NCI-H2107 (cell line): ENCODE measurements at regions not wholly inside any gene's neighbourhood (a gene's known extent, or its start where the extent isn't known, plus 50 kb on each side); places are given as distances from the start of the nearest gene placed in this dataset.

Experiments
- DNase-seq: peaks from one replicate; lab custom pipeline; 2025; lab: John Stamatoyannopoulos, UW

DNA sequence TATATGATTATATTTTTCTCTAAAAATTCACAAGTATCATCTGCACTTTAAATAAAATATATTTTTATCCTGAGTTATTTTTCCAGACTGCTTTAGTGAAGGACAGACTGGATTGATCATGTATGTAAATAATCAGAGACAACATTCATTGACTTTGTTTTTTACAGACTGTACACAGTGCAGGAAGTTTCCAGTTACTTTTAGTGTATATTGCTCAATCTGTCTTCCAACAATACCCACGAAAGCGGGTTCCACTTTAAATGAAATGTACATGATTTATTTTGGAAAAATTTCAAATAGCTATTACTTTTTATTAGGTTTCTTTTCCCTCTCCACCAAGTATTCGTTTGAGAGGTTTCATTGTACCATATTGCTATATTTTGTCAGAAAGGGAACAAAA lies 497.0 kb downstream of the FSCB start:
- no peak for DNase-seq

DNA sequence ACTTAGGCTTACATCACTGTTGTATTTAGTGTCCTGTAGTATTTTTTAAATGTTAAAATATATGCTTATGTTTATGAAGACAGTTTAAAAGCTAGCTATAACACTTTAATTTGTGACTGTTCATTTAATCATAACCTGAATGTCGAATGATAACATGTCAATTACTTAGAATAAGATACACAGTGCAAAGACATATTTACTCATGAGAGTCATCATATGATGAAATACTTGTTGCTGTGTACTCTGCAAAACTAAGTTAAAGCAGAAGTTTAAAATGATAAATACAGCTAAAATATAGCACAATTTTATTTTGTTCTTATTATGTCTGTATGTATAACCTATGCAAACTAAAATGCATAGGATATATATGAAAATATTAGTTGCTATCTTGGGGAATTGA lies 497.4 kb downstream of the FSCB start:
- no peak for DNase-seq

DNA sequence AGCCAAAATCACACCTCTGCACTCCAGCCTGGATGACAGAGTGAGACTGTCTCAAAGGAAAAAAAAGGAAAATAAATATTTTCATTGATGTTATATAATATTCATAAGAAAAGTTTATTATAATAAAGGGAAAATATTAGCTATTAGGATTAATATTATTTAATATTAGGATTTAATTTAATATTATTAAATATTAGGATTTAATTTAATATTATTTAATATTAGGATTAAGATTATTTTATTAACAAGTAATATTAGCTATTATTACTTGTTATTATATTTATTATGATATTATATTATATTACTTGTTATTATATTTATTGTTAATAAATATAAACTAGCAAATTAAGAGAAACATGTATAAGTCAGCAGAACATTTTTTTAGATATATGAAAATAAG lies 518.1 kb downstream of the FSCB start:
- DNase-seq, result no peak

DNA sequence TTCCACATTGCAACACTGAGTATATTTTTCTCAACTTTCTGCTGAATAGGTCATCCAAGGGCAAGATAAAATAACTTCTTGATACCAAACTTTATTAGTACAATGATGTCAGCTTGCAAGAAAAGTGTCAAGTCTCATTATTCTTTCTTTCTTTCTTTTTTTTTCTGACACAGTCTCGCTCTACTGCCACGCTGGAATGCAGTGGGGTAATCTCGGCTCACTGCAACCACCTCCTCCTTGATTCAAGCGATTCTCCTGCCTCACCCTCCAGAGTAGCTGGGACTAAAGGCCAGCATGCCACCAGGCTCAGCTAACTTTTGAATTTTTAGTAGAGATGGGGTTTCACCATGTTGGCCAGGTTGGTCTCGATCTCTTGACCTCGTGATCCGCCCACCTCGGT lies 523.4 kb downstream of the FSCB start:
- no peak for DNase-seq

DNA sequence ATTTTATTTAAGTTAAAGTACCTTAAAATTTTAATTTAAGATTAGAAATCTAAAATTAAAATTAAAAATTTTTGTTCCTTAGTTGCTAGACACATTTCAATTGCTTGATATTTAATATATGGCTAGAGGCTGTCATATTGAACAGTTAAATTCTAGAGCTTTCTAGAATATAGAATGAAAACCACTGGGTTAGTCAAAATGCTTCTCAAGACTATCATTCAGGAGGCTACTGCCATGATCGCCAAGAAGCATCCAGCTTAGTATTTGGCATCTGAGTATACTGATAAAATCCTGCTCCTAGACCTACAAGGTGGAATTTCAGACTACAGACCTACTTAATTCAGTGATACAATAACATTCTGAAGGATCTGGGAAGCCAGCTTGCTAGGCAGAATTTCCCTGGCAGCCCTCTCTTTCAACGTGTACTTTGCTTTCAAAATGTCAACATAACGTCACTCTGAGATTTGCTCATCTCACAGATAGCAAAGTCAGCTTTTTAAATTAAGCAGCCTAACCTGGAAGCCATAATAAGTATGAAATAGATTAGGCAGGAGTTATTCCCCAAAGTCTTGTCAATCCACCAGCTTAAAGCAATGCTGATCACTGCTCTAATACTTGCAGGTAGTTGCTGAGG lies 525.8 kb downstream of the FSCB start:
- DNase-seq, result no peak

DNA sequence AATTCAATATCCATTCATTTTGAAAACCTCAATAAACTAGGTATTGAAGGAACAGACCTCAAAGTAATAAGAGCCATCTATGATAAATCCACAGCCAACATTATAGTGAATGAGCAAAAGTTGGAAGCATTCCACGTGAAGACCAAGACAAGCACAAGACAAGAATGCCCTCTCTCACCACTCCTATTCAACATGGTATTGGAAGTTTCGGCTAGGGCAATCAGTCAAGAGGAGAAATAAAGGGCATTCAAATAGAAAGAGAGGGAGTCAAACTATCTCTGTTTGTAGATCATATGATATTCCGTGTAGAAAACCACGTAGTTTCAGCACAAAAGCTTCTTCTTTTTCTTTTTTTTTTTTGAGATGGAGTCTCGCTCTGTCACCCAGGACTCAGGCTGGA lies 550.3 kb downstream of the FSCB start:
- DNase-seq, result no peak

DNA sequence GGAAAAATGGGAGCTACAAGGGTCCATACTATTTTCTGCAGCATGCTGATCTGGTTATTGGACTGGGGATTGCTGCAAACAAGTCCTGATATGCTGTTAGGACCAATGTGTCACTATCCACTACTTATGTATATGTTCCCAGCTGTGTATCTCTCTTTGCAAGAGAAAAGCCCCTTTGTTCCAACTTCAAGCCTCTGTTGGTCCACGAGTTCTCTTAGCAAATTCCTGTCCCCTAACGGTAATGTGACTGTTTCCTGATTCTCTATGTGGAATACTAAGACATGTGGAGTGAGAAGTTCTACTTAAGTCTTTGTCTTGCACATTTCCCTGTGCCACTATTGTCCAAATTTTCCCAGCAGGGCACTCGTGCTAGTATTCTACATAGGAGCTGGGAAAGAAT lies 557.7 kb downstream of the FSCB start:
- DNase-seq, result no peak

DNA sequence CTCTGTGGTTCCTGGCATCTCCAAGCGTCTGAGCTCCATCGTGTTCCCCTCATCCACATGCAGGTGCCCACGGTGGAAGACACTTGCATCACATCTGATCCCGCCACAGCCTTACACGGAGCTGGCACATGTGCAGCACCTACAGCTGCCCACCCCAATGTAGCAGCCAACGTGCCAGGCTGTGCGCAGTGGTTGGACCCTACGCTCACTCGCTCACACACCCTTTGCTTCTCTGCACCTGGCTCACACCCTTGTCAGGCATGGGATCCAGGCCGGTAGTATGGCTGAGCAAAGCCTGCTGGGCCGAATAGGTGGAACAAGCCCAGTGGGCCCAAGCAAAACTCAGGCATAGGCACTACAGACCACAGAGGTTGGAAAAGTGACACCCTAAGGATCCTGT lies 567.2 kb downstream of the FSCB start:
- DNase-seq, result no peak

DNA sequence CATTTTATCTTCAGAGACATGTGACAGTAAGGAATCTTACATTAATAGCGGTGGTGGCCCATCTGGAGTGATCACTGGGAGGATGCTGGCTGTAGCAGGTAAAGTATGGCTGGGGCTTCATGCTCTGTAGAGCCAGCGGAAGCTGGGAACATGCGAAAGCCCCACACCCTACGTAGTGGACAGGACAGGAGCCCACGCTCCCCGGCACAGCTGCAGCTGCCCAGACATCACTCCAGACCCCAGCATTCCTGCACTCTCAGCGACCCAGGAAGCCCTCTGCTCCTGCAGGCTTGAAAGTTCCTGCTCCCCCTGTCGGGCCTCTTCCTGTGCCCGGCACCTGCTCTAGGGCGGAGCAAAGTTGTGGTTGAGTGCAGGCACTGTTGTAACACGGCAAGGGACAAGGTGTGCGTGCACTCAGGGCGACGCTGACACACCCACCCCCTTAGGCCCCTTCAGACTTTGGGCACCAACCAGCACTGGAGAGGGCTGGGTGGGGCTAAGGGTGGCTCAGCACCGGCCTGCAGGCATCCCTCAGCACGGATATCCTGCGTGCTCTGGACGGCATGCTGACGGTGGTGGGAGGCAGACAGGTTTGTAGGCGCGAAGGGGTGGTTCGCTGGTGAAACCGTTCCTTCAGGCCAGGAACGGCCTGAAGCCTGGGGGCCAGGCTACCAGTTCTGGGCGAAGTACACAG lies 568.3 kb downstream of the FSCB start:
- no peak for DNase-seq

DNA sequence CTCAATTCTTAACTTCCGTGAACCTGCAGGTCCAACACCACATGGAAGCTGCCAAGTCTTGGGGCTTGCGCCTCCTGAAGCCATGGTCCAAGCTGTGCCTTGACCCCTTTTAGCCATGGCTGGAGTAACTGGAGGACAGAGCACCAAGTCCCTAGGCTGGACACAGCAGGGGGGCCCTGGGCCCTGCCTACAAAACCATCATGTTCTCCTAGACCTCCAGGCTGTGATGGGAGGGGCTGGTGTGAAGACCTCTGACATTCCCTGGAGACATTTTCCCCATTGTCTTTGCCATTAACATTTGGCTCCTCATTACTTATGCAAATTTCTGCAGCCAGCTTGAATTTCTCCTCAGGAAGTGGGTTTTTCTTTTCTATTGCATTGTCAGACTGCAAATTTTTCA lies 570.1 kb downstream of the FSCB start:
- DNase-seq, result no peak

DNA sequence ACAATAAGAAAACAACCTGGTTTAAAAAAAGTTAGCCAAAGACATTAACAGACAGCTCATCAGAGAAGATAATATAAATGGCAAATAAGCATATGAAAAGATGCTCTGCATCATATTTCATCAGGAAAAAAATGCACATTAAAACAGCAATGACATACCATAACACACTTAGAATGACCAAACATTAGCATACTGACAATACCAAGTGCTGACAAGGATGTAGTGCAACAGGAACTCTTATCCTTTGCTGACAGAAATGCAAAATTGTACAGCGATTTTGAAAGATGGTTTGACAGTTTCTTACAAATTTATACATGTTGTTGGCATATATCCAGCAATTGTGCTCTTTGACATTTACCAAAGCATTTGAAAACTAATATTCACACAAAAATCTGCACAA lies 573.0 kb downstream of the FSCB start:
- DNase-seq, result no peak

DNA sequence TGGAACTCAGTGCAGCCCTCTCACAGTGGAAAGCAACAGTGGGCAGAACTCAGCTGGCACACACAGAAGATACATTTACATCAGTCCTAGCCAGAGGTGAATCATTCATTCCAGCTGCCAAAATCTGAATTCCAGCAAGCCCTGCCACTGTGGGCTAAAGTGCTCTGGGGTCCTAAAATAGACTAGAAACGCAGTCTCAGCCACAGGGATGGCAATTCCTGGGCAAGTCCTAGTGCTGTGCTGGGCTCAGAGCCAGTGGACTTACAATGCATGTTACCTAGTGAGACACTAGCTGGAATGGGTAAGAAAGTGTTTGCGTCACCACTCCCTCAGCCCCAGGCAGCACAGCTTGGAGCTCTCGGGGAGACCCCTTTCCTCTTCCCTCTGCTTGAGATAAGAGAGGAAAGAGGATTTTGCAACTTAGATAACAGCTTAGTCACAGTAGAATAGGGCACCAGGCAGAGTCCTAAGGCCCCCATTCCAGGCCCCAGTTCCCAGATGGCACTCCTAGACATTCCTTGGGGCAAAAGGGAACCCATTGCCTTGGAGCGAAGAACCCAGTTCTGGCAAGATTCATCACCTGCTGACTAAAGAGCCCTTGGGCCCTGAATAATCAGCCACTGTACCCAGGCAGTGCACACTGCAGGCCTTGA lies 592.9 kb downstream of the FSCB start:
- DNase-seq, result no peak

DNA sequence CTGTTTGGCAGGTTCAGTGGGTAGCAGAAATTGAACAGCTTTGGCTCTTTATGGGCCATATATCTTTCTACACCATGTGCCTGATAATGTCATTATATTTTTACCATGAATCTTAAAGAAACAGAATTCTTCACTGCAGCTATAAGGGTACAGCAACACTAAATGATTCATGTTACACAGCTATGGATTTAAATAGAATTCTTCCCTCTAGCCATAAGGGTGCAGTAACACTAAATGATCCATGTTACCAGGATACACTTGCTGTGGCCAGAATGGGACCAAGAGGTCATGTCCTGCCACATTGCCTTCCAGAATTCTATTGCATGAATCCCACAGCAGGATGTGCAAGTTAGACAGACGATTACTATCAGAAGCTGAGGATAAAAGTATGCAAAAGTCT lies 603.9 kb downstream of the FSCB start:
- no peak for DNase-seq

DNA sequence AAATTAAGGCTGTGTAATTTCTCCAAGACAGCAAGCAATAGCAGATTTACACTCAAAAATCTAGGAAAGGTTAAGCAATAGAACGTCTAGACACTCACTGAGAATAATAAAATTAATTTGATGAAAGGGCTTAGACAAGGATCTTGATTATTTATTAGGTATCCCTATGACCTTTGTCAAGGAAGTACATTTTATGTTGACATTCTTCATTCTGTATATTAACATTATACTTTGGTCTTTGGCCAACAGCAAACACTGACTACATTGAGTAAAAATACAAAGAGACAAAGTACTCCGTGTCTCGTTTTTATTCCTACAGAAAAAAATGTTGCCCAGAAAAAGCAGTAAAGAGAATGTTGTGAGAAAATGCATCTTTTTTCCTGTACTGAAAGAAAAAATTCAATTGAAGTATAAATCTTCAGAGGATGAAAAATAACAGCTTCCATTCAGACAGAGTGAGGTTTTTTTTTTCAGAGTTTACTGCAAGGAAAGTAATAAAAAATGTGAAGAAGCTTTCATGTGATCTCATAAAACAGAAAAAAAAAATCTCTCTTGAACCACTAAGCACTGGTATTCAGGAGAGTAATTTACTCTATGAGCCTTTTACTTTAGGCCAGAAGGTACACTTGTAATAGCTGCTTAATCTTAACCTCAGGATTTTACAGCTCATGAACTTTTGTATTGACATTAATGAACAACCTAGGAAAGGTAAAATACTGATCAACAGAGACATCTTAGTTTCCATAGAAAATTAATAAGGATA lies 605.0 kb downstream of the FSCB start:
- no peak for DNase-seq

DNA sequence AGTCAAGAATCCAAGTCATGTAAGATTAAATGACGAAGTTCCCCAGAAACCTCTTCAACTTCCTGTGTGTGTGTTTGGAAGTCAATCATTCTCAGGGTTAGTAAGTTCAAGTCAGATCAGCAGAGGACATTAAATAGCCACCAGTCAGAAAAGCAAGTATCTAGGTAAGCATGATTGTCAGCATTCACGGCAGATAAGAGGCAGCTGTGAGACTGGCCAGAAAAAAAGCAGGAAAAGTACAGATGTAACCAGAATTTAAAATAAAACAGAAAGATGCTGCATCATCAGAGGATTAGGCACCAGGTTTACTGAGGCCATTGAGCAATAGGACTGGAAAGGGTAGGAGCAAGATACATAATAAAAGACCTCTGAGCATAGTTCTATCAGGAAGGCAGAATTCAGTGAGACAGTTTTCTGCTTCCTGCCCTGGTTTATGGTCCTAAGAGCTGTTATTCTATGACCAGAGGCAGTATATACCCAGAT lies 606.9 kb downstream of the FSCB start:
- DNase-seq, result no peak

DNA sequence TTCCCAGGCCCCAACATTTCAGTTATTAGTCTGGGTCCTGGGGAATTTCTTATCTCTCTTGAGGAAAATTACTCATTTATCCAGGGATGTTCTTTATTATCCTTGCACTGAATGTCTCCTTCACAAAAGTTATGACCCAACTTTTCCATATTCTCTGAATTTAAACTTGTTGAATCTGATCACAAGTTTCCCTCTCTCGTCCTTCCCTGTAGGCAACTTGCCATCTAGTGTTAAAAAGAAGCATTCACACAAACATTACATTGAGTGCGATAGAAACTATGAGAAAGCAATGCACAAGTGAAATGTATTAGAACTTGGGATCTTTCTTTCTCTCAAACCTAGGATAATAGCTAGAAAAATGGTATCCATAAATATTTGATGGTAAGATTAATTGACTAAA lies 608.4 kb downstream of the FSCB start:
- no peak for DNase-seq

DNA sequence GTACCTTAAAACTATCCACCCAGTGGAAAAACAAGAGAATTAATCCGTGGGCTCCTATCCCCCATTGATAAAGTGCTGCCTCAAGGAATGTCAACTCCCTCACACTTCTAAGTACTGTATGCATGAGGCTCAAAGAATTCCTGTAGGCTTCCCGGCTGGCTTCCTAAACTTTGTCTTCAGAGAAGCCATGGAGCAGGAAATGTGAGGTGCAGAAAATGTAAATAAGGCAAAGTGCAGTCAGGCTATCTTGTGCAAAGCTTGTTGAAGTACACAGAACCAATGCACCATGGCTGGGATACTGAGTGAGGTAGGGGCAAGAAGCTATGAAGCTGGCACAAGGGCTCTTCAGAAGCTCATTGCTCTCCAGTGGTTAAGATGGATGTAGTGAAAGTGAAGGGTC lies 611.0 kb downstream of the FSCB start:
- DNase-seq, result no peak

DNA sequence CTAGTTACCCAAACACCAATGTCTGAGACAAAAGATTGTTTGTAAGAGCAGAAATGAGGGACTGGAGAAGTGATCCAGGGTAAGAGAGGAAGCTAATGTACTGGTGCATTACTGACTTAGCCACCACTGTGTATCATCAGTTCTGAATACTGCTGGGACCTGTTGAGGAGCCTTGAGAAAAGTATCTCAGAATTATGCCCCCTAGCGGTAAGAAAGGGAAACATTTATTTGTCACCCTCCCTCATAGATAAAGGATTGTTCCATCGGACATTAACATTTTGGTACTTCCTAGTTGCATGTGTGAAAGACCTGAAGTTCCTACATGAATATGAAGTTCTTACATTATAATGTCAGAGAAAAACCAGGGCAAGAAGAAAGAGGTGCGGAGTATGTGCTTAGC lies 612.5 kb downstream of the FSCB start:
- no peak for DNase-seq

DNA sequence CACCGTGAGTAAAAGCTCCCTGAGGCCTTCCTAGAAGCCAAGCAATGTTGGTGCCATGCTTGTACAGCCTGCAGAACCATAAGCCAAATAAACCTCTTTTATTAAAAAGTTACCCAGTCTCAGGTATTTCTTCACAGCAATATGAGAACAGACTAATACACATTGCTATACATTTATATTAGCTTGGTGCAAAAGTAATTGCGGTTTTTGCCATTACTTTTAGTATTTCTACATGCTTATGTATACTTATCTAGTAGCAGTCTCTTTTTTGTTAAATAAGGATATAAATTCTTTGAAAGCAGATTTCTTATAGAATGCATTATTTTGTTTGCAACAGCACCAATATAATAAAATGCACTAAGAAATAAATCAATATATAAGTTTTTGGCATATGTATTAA lies 619.6 kb downstream of the FSCB start:
- DNase-seq, result no peak

DNA sequence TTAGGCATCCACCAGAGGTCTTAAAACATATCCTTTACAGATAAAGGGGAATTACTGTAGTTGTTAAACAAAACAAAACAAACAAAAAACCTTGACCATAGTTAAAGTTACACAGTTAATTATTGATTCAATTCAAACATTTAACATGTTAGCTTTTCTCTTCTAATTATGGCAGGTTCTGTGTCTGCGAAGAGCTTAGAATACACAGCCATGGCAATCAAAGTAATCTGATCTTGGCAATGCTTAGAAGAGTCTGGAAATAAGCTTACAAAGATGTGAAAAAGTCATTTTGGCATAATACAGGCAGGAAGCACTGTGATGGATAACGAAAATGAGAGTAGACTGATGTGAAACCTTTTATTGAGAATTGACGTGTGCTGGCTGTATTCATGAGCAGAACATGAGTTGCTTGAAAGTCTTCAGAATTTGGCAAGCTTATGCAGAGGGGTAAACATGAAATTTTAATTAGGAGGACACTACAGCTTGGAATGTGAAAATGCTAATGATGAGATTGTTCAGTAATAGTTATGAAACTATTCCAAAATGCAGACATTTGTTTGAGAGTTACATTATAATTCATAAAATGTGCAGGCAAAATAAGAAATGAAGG lies 629.6 kb downstream of the FSCB start:
- DNase-seq, result no peak

DNA sequence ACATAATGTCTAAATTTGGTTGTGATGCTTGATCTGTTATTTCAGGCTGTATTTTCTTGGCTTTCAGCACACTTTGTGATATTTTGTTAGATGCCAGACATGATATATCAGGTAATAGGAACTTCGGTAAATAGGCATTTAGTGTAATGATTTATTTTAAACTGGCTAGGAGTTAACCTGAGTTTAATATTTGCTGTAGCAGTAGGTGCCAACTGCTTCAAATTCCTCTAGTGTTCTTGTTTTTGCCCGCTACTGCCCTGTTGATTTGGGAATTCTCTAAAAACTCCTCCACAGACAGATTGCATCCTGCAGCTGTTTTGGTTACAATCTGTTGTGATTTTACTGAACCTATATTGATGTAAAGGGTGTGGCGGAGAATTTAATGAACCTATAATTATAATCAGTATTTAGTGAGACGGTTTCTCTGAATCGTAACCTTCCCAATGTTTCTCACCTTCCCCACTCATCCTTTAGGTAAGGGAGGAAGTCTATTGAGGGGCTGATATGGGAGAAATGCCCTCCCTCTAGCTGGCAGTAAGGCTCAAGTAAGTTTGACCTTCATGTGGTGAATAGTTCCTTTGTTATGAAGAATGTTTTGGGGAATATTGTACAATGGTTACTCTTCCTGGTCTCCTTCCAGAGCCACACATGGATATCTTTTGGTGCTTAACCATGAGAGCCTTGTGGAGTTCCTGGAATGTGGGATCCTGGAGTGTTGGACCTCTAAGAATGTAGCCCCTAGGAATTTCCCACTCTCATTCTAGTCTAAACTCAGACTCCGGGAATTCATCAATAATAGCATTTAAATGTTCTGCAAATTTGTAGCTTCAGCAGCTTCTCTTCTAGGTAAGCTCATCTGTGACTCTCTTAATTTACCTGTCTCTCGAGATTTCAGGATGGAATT lies 634.1 kb downstream of the FSCB start:
- DNase-seq, result no peak
